SW 1271 (cell line): ENCODE measurements at regions not wholly inside any gene's neighbourhood (a gene's known extent, or its start where the extent isn't known, plus 50 kb on each side); places are given as distances from the start of the nearest gene placed in this dataset.
"Not testable (repeated sequence)": the region's sequence is repeated elsewhere in the genome, so short reads cannot be mapped to it uniquely, and the experiment has no call there.

ENCODE experiments used
- DNase-seq, 2 experiments: peaks; one replicate each; lab custom pipeline; 2025; lab: John Stamatoyannopoulos, UW

GRCh38 chrX:124426288-124427169 lies 80.2 kb downstream of the SH2D1A start:
- no peak for DNase-seq

GRCh38 chrX:124433186-124433585 lies 86.8 kb downstream of the SH2D1A start:
- no peak for DNase-seq

- no peak for DNase-seq
Observed at GRCh38 chrX:124435616-124436015, 89.3 kb downstream of the SH2D1A start.

GRCh38 chrX:124440695-124441094 lies 94.3 kb downstream of the SH2D1A start:
- DNase-seq, result no peak

GRCh38 chrX:124441971-124442590 lies 95.7 kb downstream of the SH2D1A start:
- DNase-seq, result no peak

- no peak for DNase-seq
Observed at GRCh38 chrX:124455966-124456365, 109.6 kb downstream of the SH2D1A start.

GRCh38 chrX:124459851-124460250 lies 113.5 kb downstream of the SH2D1A start:
- not testable (repeated sequence) for DNase-seq

GRCh38 chrX:124462931-124463330 lies 116.6 kb downstream of the SH2D1A start:
- no peak for DNase-seq

GRCh38 chrX:124467202-124467601 lies 120.8 kb downstream of the SH2D1A start:
- no peak for DNase-seq

GRCh38 chrX:124475358-124475757 lies 129.0 kb downstream of the SH2D1A start:
- no peak for DNase-seq

- no peak for DNase-seq
Observed at GRCh38 chrX:124476562-124476961, 130.2 kb downstream of the SH2D1A start.

- no peak for DNase-seq
Observed at GRCh38 chrX:124478046-124478445, 131.7 kb downstream of the SH2D1A start.

- DNase-seq, result no peak
Observed at GRCh38 chrX:124488412-124489161, 142.2 kb downstream of the SH2D1A start.

GRCh38 chrX:124493984-124494383 lies 147.6 kb downstream of the SH2D1A start:
- no peak for DNase-seq

- no peak for DNase-seq
Observed at GRCh38 chrX:124497386-124497785, 151.0 kb downstream of the SH2D1A start.

GRCh38 chrX:124501586-124501985 lies 155.2 kb downstream of the SH2D1A start:
- no peak for DNase-seq

- no peak for DNase-seq
Observed at GRCh38 chrX:124502166-124502565, 155.8 kb downstream of the SH2D1A start.

GRCh38 chrX:124502599-124502998 lies 156.2 kb downstream of the SH2D1A start:
- no peak for DNase-seq

GRCh38 chrX:124504111-124504983 lies 158.0 kb downstream of the SH2D1A start:
- no peak for DNase-seq

- no peak for DNase-seq
Observed at GRCh38 chrX:124506066-124506465, 159.7 kb downstream of the SH2D1A start.

- DNase-seq, result no peak
Observed at GRCh38 chrX:124507246-124507645, 160.9 kb downstream of the SH2D1A start.

- DNase-seq, result no peak
Observed at GRCh38 chrX:124518885-124519284, 172.5 kb downstream of the SH2D1A start.
